22Rv1 (cell line): ENCODE measurements at regions not wholly inside any gene's neighbourhood (a gene's known extent, or its start where the extent isn't known, plus 50 kb on each side); places are given as distances from the start of the nearest gene placed in this dataset.

Experiments used
- ZFX ChIP-seq: fragments of 450-650 bp; IDR thresholded peaks from 2 replicates; pipeline ENCODE4 v1.6.1; 2017; ENCODE audit warnings: antibody characterized with exemption, borderline replicate concordance
- TF ChIP-seq, protein P1 (sequence below): fragments of 450-650 bp; IDR thresholded peaks from 2 replicates; pipeline ENCODE4 v1.5.1; 2017; ENCODE audit warnings: mild to moderate bottlenecking

DNA sequence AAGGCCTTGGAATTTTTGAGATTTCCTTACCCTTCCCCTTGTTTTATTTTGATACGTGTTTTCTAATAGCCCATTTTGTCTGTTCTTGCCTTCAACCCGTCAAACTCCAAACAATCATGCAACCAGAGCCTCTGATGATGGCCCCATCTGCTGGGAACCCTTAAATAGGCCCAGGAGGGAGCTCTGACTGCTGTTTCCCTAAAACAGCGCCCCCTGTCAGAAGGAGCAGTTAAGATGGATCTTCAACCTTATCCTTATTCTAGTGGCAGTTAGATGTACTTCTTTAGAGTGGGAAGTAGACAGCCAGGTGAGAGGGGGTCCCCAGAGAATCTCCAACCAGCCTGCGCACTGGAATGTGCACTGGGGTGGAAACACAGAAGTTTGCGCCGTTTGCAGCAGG is 1031.0 kb upstream of the PCDH9 start:
- TF ChIP-seq, protein P1, sequence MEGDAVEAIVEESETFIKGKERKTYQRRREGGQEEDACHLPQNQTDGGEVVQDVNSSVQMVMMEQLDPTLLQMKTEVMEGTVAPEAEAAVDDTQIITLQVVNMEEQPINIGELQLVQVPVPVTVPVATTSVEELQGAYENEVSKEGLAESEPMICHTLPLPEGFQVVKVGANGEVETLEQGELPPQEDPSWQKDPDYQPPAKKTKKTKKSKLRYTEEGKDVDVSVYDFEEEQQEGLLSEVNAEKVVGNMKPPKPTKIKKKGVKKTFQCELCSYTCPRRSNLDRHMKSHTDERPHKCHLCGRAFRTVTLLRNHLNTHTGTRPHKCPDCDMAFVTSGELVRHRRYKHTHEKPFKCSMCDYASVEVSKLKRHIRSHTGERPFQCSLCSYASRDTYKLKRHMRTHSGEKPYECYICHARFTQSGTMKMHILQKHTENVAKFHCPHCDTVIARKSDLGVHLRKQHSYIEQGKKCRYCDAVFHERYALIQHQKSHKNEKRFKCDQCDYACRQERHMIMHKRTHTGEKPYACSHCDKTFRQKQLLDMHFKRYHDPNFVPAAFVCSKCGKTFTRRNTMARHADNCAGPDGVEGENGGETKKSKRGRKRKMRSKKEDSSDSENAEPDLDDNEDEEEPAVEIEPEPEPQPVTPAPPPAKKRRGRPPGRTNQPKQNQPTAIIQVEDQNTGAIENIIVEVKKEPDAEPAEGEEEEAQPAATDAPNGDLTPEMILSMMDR: peak; percentile 31; the same call in 1 of the 2 replicates
- no peak for TF ChIP-seq ZFX
